Endothelial cell (in vitro differentiated cells): ENCODE measurements at regions not wholly inside any gene's neighbourhood (a gene's known extent, or its start where the extent isn't known, plus 50 kb on each side); places are given as distances from the start of the nearest gene placed in this dataset.
"Not testable (repeated sequence)": the region's sequence is repeated elsewhere in the genome, so short reads cannot be mapped to it uniquely, and the experiment has no call there.

Source experiments
- DNase-seq: peaks from one replicate; pipeline ENCODE4 v3.0.0; 2021; ENCODE audit warnings: low spot score
- H3K27ac Mint-ChIP-seq: one replicate; pipeline ENCODE4 v1.8.0; 2021; ENCODE audit warnings: mixed read lengths, inconsistent platforms; ENCODE audit not compliant: unreplicated experiment
- H3K27me3 Mint-ChIP-seq: one replicate; pipeline ENCODE4 v1.8.0; 2021; ENCODE audit warnings: mild to moderate bottlenecking, moderate library complexity, mixed read lengths, inconsistent platforms; ENCODE audit not compliant: unreplicated experiment
- H3K36me3 Mint-ChIP-seq: one replicate; pipeline ENCODE4 v1.8.0; 2021; ENCODE audit warnings: mild to moderate bottlenecking, low read depth, mixed read lengths, inconsistent platforms; ENCODE audit not compliant: unreplicated experiment
- H3K4me1 Mint-ChIP-seq: one replicate; pipeline ENCODE4 v1.8.0; 2021; ENCODE audit warnings: mild to moderate bottlenecking, mixed read lengths, inconsistent platforms; ENCODE audit not compliant: unreplicated experiment
- H3K4me3 Mint-ChIP-seq: one replicate; pipeline ENCODE4 v1.8.0; 2021; ENCODE audit warnings: mild to moderate bottlenecking, mixed read lengths, inconsistent platforms; ENCODE audit not compliant: unreplicated experiment
- H3K9me3 Mint-ChIP-seq: one replicate; pipeline ENCODE4 v1.8.0; 2021; ENCODE audit warnings: mixed read lengths, inconsistent platforms; ENCODE audit not compliant: unreplicated experiment
- CTCF ChIP-seq: fragments of 200-600 bp; sonication (generic); IDR thresholded peaks from one replicate; pipeline ENCODE4 v1.5.0; 2021; ENCODE audit warnings: antibody characterized with exemption; ENCODE audit not compliant: unreplicated experiment

- DNase-seq = no peak
- no peak overlapping the region for H3K4me3 Mint-ChIP-seq
- peaks cover 4% of the 10 kb centered on the region for H3K27me3 Mint-ChIP-seq
- H3K36me3 Mint-ChIP-seq = no peaks in the 10 kb centered on the region
- H3K9me3 Mint-ChIP-seq = no peaks in the 10 kb centered on the region
- no peaks in the 10 kb centered on the region for H3K4me1 Mint-ChIP-seq
- TF ChIP-seq CTCF = no peak
- no peak overlapping the region for H3K27ac Mint-ChIP-seq
These were observed 351.5 kb upstream of the EMCN start for GRCh38 chr4:100869276-100869675.

GRCh38 chr4:100868281-100868680 lies 350.5 kb upstream of the EMCN start:
- not testable (repeated sequence) for H3K36me3 Mint-ChIP-seq, H3K4me1 Mint-ChIP-seq, H3K27me3 Mint-ChIP-seq, H3K9me3 Mint-ChIP-seq, H3K4me3 Mint-ChIP-seq, DNase-seq, H3K27ac Mint-ChIP-seq

- H3K27ac Mint-ChIP-seq = no peak overlapping the region
- DNase-seq = no peak
- H3K27me3 Mint-ChIP-seq = no peaks in the 10 kb centered on the region
- H3K4me3 Mint-ChIP-seq = no peak overlapping the region
- H3K4me1 Mint-ChIP-seq = no peaks in the 10 kb centered on the region
- TF ChIP-seq CTCF = no peak
- no peaks in the 10 kb centered on the region for H3K36me3 Mint-ChIP-seq
- no peaks in the 10 kb centered on the region for H3K9me3 Mint-ChIP-seq
These were observed 334.5 kb upstream of the EMCN start for GRCh38 chr4:100852326-100852725.

GRCh38 chr4:100849319-100849718 lies 331.5 kb upstream of the EMCN start:
- H3K4me3 Mint-ChIP-seq = no peak overlapping the region
- TF ChIP-seq CTCF = no peak
- no peaks in the 10 kb centered on the region for H3K36me3 Mint-ChIP-seq
- DNase-seq = no peak
- no peak overlapping the region for H3K27ac Mint-ChIP-seq
- peaks cover 3% of the 10 kb centered on the region for H3K27me3 Mint-ChIP-seq
- H3K9me3 Mint-ChIP-seq = no peaks in the 10 kb centered on the region
- no peaks in the 10 kb centered on the region for H3K4me1 Mint-ChIP-seq

GRCh38 chr4:100848841-100849240 lies 331.0 kb upstream of the EMCN start:
- H3K27me3 Mint-ChIP-seq = peaks cover 3% of the 10 kb centered on the region
- H3K27ac Mint-ChIP-seq = no peak overlapping the region
- no peak for DNase-seq
- no peaks in the 10 kb centered on the region for H3K36me3 Mint-ChIP-seq
- no peak for TF ChIP-seq CTCF
- H3K4me3 Mint-ChIP-seq = no peak overlapping the region
- no peaks in the 10 kb centered on the region for H3K4me1 Mint-ChIP-seq
- H3K9me3 Mint-ChIP-seq = no peaks in the 10 kb centered on the region

GRCh38 chr4:100843910-100844309 lies 326.1 kb upstream of the EMCN start:
- Mint-ChIP-seq H3K9me3 (no peaks in the 10 kb centered on the region), H3K36me3 (no peaks in the 10 kb centered on the region), H3K4me1 (peaks cover 3% of the 10 kb centered on the region), H3K4me3 (no peak overlapping the region), H3K27ac (no peak overlapping the region), H3K27me3 (peaks cover 3% of the 10 kb centered on the region)
- no peak for TF ChIP-seq CTCF
- DNase-seq = no peak
